Liver (tissue), 8 donors: ENCODE measurements at regions not wholly inside any gene's neighbourhood (a gene's known extent, or its start where the extent isn't known, plus 50 kb on each side); places are given as distances from the start of the nearest gene placed in this dataset.

ENCODE experiments used
- DNase-seq: peaks from one replicate; pipeline ENCODE4 v3.0.0-alpha.2; 2017; ENCODE audit warnings: low spot score
- H3K27ac ChIP-seq, 2 donors: one replicate each; pipeline ENCODE4 v1.7.0; 2013; ENCODE audit warnings: inconsistent platforms in 2 of 2, low read length in 2 of 2, control low read depth in 1 of 2, low read depth in 1 of 2, mild to moderate bottlenecking in 1 of 2
- H3K27me3 ChIP-seq, 4 donors: one replicate each; pipeline versions ENCODE4 v1.6.1 to v1.7.0; 2013; ENCODE audit warnings: low read length in 3 of 4, inconsistent platforms in 1 of 4, mild to moderate bottlenecking in 1 of 4, moderate library complexity in 1 of 4; ENCODE audit not compliant: control insufficient read depth in 4 of 4, insufficient read depth in 4 of 4
- H3K36me3 ChIP-seq, 4 donors: one replicate each; pipeline versions ENCODE4 v1.6.1 to v1.7.0; 2013; ENCODE audit warnings: low read length in 3 of 4, mild to moderate bottlenecking in 3 of 4, low read depth in 1 of 4, moderate library complexity in 1 of 4; ENCODE audit not compliant: control insufficient read depth in 4 of 4, insufficient read depth in 3 of 4
- H3K4me1 ChIP-seq, 4 donors: one replicate each; pipeline versions ENCODE4 v1.6.1 to v1.7.0; 2013; ENCODE audit warnings: low read length in 3 of 4, mild to moderate bottlenecking in 3 of 4, moderate library complexity in 1 of 4; ENCODE audit not compliant: control insufficient read depth in 4 of 4, insufficient read depth in 4 of 4
- H3K4me3 ChIP-seq, 3 donors: one replicate each; pipeline versions ENCODE4 v1.6.1 to v1.7.0; 2013; ENCODE audit warnings: low read length in 3 of 3, control low read depth in 1 of 3, low read depth in 1 of 3, mild to moderate bottlenecking in 1 of 3
- H3K9ac ChIP-seq, 2 donors: one replicate each; pipeline ENCODE4 v1.7.0; 2013; ENCODE audit warnings: low read length in 2 of 2, mild to moderate bottlenecking in 2 of 2, moderate library complexity in 2 of 2, control low read depth in 1 of 2, low read depth in 1 of 2
- H3K9me3 ChIP-seq, 4 donors: one replicate each; pipeline versions ENCODE4 v1.6.1 to v1.7.0; 2013; ENCODE audit warnings: low read length in 3 of 4; ENCODE audit not compliant: control insufficient read depth in 4 of 4
- ATF3 ChIP-seq: IDR thresholded peaks from 2 replicates; pipeline ENCODE4 v1.6.1; 2016; ENCODE audit warnings: antibody characterized with exemption
- CTCF ChIP-seq: fragments of 150-350 bp; IDR thresholded peaks from 2 replicates; pipeline ENCODE4 v1.5.1; 2017; ENCODE audit warnings: improper control_type of control experiment, low read depth, low read length; ENCODE audit not compliant: missing input control
- EGR1 ChIP-seq, 2 donors: IDR thresholded peaks; 2 replicates each; pipeline ENCODE4 v1.6.1; 2016 to 2018; ENCODE audit warnings: antibody characterized with exemption in 2 of 2, low read depth in 2 of 2
- FOXA1 ChIP-seq: IDR thresholded peaks from 2 replicates; pipeline ENCODE4 v1.6.1; 2016; ENCODE audit warnings: antibody characterized with exemption
- FOXA2 ChIP-seq: IDR thresholded peaks from 2 replicates; pipeline ENCODE4 v1.6.1; 2016; ENCODE audit warnings: antibody characterized with exemption
- HNF4A ChIP-seq, 2 donors: conservative IDR thresholded peaks; 2 replicates each; pipeline ENCODE4 v1.6.1; 2016; ENCODE audit warnings: antibody characterized with exemption in 2 of 2, mild to moderate bottlenecking in 2 of 2
- HNF4G ChIP-seq: IDR thresholded peaks from 2 replicates; pipeline ENCODE4 v1.6.1; 2016; ENCODE audit warnings: antibody characterized with exemption
- JUND ChIP-seq, 2 donors: IDR thresholded peaks; 2 replicates each; pipeline ENCODE4 v1.6.1; 2016; ENCODE audit warnings: antibody characterized with exemption in 2 of 2
- MAX ChIP-seq: IDR thresholded peaks from 2 replicates; pipeline ENCODE4 v1.6.1; 2016; ENCODE audit warnings: antibody characterized with exemption
- NR2F2 ChIP-seq: IDR thresholded peaks from 2 replicates; pipeline ENCODE4 v1.6.1; 2016; ENCODE audit warnings: antibody characterized with exemption
- RAD21 ChIP-seq, 2 donors: IDR thresholded peaks; 2 replicates each; pipeline ENCODE4 v1.6.1; 2016; ENCODE audit warnings: antibody characterized with exemption in 2 of 2, mild to moderate bottlenecking in 2 of 2
- REST ChIP-seq: IDR thresholded peaks from 2 replicates; pipeline ENCODE4 v1.6.1; 2016; ENCODE audit warnings: antibody characterized with exemption, mild to moderate bottlenecking
- RXRA ChIP-seq, 2 donors: IDR thresholded peaks; 2 replicates each; pipeline ENCODE4 v1.6.1; 2017 to 2018; ENCODE audit warnings: antibody characterized with exemption in 2 of 2, mild to moderate bottlenecking in 1 of 2
- SP1 ChIP-seq: IDR thresholded peaks from 2 replicates; pipeline ENCODE4 v1.6.1; 2018; ENCODE audit warnings: antibody characterized with exemption, mild to moderate bottlenecking
- YY1 ChIP-seq: IDR thresholded peaks from 2 replicates; pipeline ENCODE4 v1.6.1; 2016; ENCODE audit warnings: antibody characterized with exemption, mild to moderate bottlenecking
- ZBTB33 ChIP-seq: IDR thresholded peaks from 2 replicates; pipeline ENCODE4 v1.6.1; 2016; ENCODE audit warnings: antibody characterized with exemption
- WGBS: extraction: QIAGEN DNeasy Blood & Tissue Kit; methylation state at CpG from one replicate; pipeline ENCODE4 v1.1.7; 2013; 5-methylcytosine and 5-hydroxymethylcytosine counted together
- donor health status: healthy.
- donor health status: healthy.
- donor health status: healthy.
- donor health status: healthy.
- donor health status: healthy.

- no peak for TF ChIP-seq REST
- no peak for TF ChIP-seq NR2F2
- TF ChIP-seq FOXA2: no peak
- no peak for TF ChIP-seq MAX
- no peak for TF ChIP-seq HNF4A (conservative IDR thresholded peaks at IDR 0.05)
- TF ChIP-seq RXRA (IDR thresholded peaks at IDR 0.05): no peak
- no peak for TF ChIP-seq RAD21 (IDR thresholded peaks at IDR 0.05)
- TF ChIP-seq HNF4G: no peak
- TF ChIP-seq FOXA1: no peak
- no peak for TF ChIP-seq YY1
- TF ChIP-seq SP1: no peak
- TF ChIP-seq JUND (IDR thresholded peaks at IDR 0.05): no peak
Measured at GRCh38 chr3:29083081-29083480, 197.8 kb upstream of the RBMS3 start (continued).

GRCh38 chr3:29083676-29084075 lies 197.2 kb upstream of the RBMS3 start:
- TF ChIP-seq ZBTB33 (no peak), RAD21 (IDR thresholded peaks at IDR 0.05) (no peak), CTCF (no peak), REST (no peak), EGR1 (IDR thresholded peaks at IDR 0.05; ENCODE audit: low read depth in 2 of 2) (no peak), ATF3 (no peak), JUND (IDR thresholded peaks at IDR 0.05) (no peak), SP1 (no peak), NR2F2 (no peak)

More at GRCh38 chr3:29083676-29084075, 197.2 kb upstream of the RBMS3 start:
- WGBS: 74% methylated on average over 1 of the region's 1 CpG
- DNase-seq: no peak
- H3K4me1 ChIP-seq: no peaks in the 10 kb centered on the region
- no peak overlapping the region for H3K27ac ChIP-seq
- H3K9me3 ChIP-seq: peaks cover 0 to 5% (median 2%) of the 10 kb centered on the region in 4 donors
- H3K27me3 ChIP-seq: no peaks in the 10 kb centered on the region
- no peak overlapping the region for H3K9ac ChIP-seq
- no peaks in the 10 kb centered on the region for H3K36me3 ChIP-seq
- no peak overlapping the region for H3K4me3 ChIP-seq
